Lung (tissue), 11 donors: ENCODE measurements at regions not wholly inside any gene's neighbourhood (a gene's known extent, or its start where the extent isn't known, plus 50 kb on each side); places are given as distances from the start of the nearest gene placed in this dataset.

Source experiments
- ATAC-seq: fragments of 200-7000 bp; cut with Tn5 transposase; one replicate; pipeline ENCODE4 v1.9.1; 2020; ENCODE audit warnings: moderate number of reproducible peaks; ENCODE audit not compliant: insufficient read depth, low FRiP score
- DNase-seq, 3 donors: peaks; one replicate each; pipeline ENCODE4 v3.0.0-alpha.2; 2013 to 2017
- H3K27ac ChIP-seq, 2 donors: one replicate each; pipeline ENCODE4 v1.5.1; 2013; ENCODE audit warnings: mild to moderate bottlenecking in 2 of 2, moderate library complexity in 2 of 2, control low read depth in 1 of 2, inconsistent platforms in 1 of 2, low read depth in 1 of 2, low read length in 1 of 2
- H3K27me3 ChIP-seq, 3 donors: one replicate each; pipeline ENCODE4 v1.5.1; 2013; ENCODE audit warnings: low read length in 2 of 3; ENCODE audit not compliant: control insufficient read depth in 3 of 3, insufficient read depth in 3 of 3
- H3K36me3 ChIP-seq, 4 donors: one replicate each; pipeline ENCODE4 v1.5.1; 2013; ENCODE audit warnings: low read length in 4 of 4, mild to moderate bottlenecking in 1 of 4, moderate library complexity in 1 of 4; ENCODE audit not compliant: control insufficient read depth in 4 of 4, insufficient read depth in 4 of 4
- H3K4me1 ChIP-seq, 5 donors: one replicate each; pipeline ENCODE4 v1.5.1; 2013; ENCODE audit warnings: low read length in 5 of 5, mild to moderate bottlenecking in 2 of 5, moderate library complexity in 1 of 5; ENCODE audit not compliant: control insufficient read depth in 5 of 5, insufficient read depth in 5 of 5
- H3K4me3 ChIP-seq: one replicate; pipeline ENCODE4 v1.5.1; 2013; ENCODE audit warnings: mild to moderate bottlenecking, control low read depth, moderate library complexity
- H3K9ac ChIP-seq, 2 donors: one replicate each; pipeline ENCODE4 v1.5.1; 2013; ENCODE audit warnings: low read length in 2 of 2, control low read depth in 1 of 2; ENCODE audit not compliant: insufficient read depth in 1 of 2
- H3K9me3 ChIP-seq, 4 donors: one replicate each; pipeline ENCODE4 v1.5.1; 2013; ENCODE audit warnings: low read length in 3 of 4, mild to moderate bottlenecking in 1 of 4, moderate library complexity in 1 of 4; ENCODE audit not compliant: control insufficient read depth in 4 of 4, insufficient read depth in 3 of 4
- CTCF ChIP-seq: IDR thresholded peaks from 2 replicates; pipeline ENCODE4 v1.5.1; 2012; ENCODE audit warnings: mild to moderate bottlenecking; ENCODE audit errors: control extremely low read depth, extremely low read depth
- WGBS, 2 donors: extraction: QIAGEN DNeasy Blood & Tissue Kit; methylation state at CpG; one replicate each; pipeline ENCODE4 v1.1.7; 2013; 5-methylcytosine and 5-hydroxymethylcytosine counted together
- donor health status: control.
- donor health status: control.
- donor health status: Bipolar disorder and iron deficiency.
- donor health status: healthy.
- donor health status: DM: yes; HTN: yes; CAD: no.

GRCh38 chr6:55696501-55696900, 117.5 kb upstream of the HMGCLL1 start:
- ATAC-seq (no peak), DNase-seq (no peak)
- no peak overlapping the region for H3K9ac ChIP-seq
- WGBS, 2 donors: 89 to 90% methylated on average over 2 of the region's 2 CpGs
- H3K27ac ChIP-seq: no peak overlapping the region
- no peaks in the 10 kb centered on the region for H3K9me3 ChIP-seq
- TF ChIP-seq CTCF: no peak
- no peak overlapping the region for H3K4me3 ChIP-seq
- no peaks in the 10 kb centered on the region for H3K27me3 ChIP-seq
- H3K36me3 ChIP-seq: no peaks in the 10 kb centered on the region
- H3K4me1 ChIP-seq: peaks cover 0 to 9% (median 0%) of the 10 kb centered on the region in 5 donors

DNA sequence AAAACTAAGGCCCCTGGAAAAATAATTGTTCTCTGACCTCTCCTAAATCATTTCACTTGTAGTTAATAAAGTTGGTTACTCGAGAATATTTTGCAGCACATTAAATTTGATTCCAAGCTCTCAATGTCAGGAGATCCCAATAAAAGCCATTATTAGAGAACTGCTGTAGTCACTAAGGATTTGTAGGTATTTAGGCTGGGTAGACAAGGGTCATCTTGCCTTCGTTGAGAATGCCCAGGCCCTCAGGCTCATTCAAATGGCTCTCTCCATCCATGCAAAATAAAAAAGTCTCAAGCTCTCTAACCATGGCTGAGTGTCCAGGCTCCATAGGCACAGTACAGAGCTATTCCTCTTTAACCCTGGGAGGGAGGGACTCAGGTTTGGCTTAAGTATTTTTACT, 117.0 kb upstream of the HMGCLL1 start:
- 68 to 74% methylated on average over 2 of the region's 2 CpGs for WGBS, 2 donors
- Histone ChIP-seq H3K9ac (no peak overlapping the region), H3K36me3 (no peaks in the 10 kb centered on the region), H3K27ac (no peak overlapping the region), H3K9me3 (no peaks in the 10 kb centered on the region), H3K27me3 (no peaks in the 10 kb centered on the region), H3K4me1 (peaks cover 0 to 9% (median 0%) of the 10 kb centered on the region in 5 donors), H3K4me3 (no peak overlapping the region)
- no peak for TF ChIP-seq CTCF
- no peak for ATAC-seq
- DNase-seq: no peak

DNA sequence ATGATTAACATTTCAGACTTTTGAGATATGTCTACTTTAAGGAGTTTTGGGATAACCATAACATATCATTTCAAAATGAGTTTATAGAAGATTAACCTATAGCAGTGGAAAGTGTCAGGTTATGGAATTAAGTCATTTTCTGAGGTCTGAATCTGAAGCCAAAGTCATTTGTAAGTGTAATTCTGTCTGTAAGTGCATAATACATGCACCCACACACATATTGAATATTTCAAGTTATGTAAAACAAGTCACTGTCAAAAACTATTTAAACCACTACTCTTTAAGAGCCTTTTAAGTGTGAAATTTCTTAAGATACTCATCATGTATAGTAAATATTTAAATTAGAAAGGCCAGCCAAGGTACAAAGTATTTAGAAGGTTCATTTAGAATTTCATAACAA, 115.8 kb upstream of the HMGCLL1 start:
- H3K36me3 ChIP-seq: no peaks in the 10 kb centered on the region
- no peak overlapping the region for H3K4me3 ChIP-seq
- H3K4me1 ChIP-seq: peaks cover 0 to 9% (median 0%) of the 10 kb centered on the region in 5 donors
- no peak for DNase-seq
- H3K27ac ChIP-seq: no peak overlapping the region
- no peaks in the 10 kb centered on the region for H3K9me3 ChIP-seq
- no peaks in the 10 kb centered on the region for H3K27me3 ChIP-seq
- TF ChIP-seq CTCF: no peak
- H3K9ac ChIP-seq: no peak overlapping the region
- ATAC-seq: no peak

GRCh38 chr6:55694148-55694547, 115.2 kb upstream of the HMGCLL1 start:
- Histone ChIP-seq H3K4me1 (peaks cover 0 to 9% (median 0%) of the 10 kb centered on the region in 5 donors), H3K9me3 (no peaks in the 10 kb centered on the region), H3K36me3 (no peaks in the 10 kb centered on the region), H3K9ac (no peak overlapping the region), H3K4me3 (no peak overlapping the region), H3K27me3 (no peaks in the 10 kb centered on the region), H3K27ac (no peak overlapping the region)
- TF ChIP-seq CTCF: no peak
- DNase-seq (no peak), ATAC-seq (no peak)
- 56 to 72% methylated on average over 2 of the region's 2 CpGs for WGBS, 2 donors
